CD4-positive, CD25-positive, alpha-beta regulatory T cell (primary cell): ENCODE measurements at regions not wholly inside any gene's neighbourhood (a gene's known extent, or its start where the extent isn't known, plus 50 kb on each side); places are given as distances from the start of the nearest gene placed in this dataset.

Experiments
- ATAC-seq, 2 donors: fragments of 150-1000 bp; cut with Tn5 transposase; one replicate each; pipeline ENCODE4 v1.10.0; 2021; ENCODE audit warnings: low read depth in 2 of 2, moderate number of reproducible peaks in 2 of 2, moderate library complexity in 1 of 2
- DNase-seq, 3 donors: peaks; one replicate each; pipeline versions ENCODE4 v3.0.0 to v3.0.0-alpha.2; 2012 to 2022; ENCODE audit warnings: mixed read lengths in 1 of 3
- H3K27ac ChIP-seq: one replicate; pipeline ENCODE4 v1.7.0; 2013; ENCODE audit warnings: mild to moderate bottlenecking, low read length; ENCODE audit not compliant: insufficient read depth, poor library complexity, severe bottlenecking
- H3K27me3 ChIP-seq: one replicate; pipeline ENCODE4 v1.7.0; 2013; ENCODE audit warnings: low read length; ENCODE audit not compliant: control insufficient read depth, insufficient read depth
- H3K36me3 ChIP-seq: one replicate; pipeline ENCODE4 v1.7.0; 2013; ENCODE audit warnings: mild to moderate bottlenecking, low read length, moderate library complexity; ENCODE audit not compliant: control insufficient read depth, insufficient read depth
- H3K4me1 ChIP-seq: 2 replicates; pipeline ENCODE4 v1.7.0; 2013; ENCODE audit warnings: mild to moderate bottlenecking, low read length; ENCODE audit not compliant: insufficient read depth, control insufficient read depth, poor library complexity, severe bottlenecking
- H3K4me3 ChIP-seq: one replicate; pipeline ENCODE4 v1.7.0; 2013; ENCODE audit warnings: low read depth, mild to moderate bottlenecking, low read length, moderate library complexity
- H3K9me3 ChIP-seq, 2 experiments: 1 replicate in 1 of 2; 2 replicates in 1 of 2; pipeline ENCODE4 v1.7.0; 2013; ENCODE audit warnings: low read length in 2 of 2, mild to moderate bottlenecking in 1 of 2, moderate library complexity in 1 of 2; ENCODE audit not compliant: control insufficient read depth in 2 of 2
- H3K27ac Mint-ChIP-seq, 3 donors: one replicate each; pipeline ENCODE4 v1.8.0; 2020 to 2022; ENCODE audit warnings: mild to moderate bottlenecking in 3 of 3, mixed read lengths in 3 of 3, moderate library complexity in 2 of 3
- H3K27me3 Mint-ChIP-seq: one replicate; pipeline ENCODE4 v1.8.0; 2022; ENCODE audit warnings: mild to moderate bottlenecking, mixed read lengths
- H3K36me3 Mint-ChIP-seq: one replicate; pipeline ENCODE4 v1.8.0; 2020; ENCODE audit warnings: mixed read lengths
- H3K4me1 Mint-ChIP-seq, 4 donors: one replicate each; pipeline ENCODE4 v1.8.0; 2020 to 2022; ENCODE audit warnings: mixed read lengths in 4 of 4, mild to moderate bottlenecking in 1 of 4
- H3K4me3 Mint-ChIP-seq, 4 donors: one replicate each; pipeline ENCODE4 v1.8.0; 2020 to 2022; ENCODE audit warnings: mild to moderate bottlenecking in 4 of 4, mixed read lengths in 4 of 4, moderate library complexity in 3 of 4
- H3K9me3 Mint-ChIP-seq, 7 donors: one replicate each; pipeline ENCODE4 v1.8.0; 2020 to 2022; ENCODE audit warnings: mixed read lengths in 7 of 7, mild to moderate bottlenecking in 3 of 7, moderate library complexity in 2 of 7

DNA sequence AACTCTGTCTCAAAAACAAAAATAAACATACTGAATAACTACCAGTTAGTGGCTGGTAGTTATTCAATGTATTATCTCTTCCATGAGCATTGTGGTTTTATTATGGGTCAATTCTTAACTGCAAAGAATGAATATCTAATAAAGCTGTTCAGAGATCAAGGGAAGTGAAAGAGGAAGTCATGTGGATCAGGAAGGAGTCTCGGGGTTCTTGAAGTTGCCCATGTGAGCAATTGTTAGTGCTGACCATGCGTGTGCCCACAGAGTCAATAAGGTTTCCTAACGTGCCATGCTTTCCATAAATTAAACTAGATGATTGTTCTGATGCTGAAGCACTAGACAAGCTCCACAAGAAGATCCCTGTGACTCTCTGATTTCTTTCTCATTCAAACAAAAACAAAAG lies 136.5 kb upstream of the CPSF6 start:
- Mint-ChIP-seq H3K4me3 (no peak overlapping the region), H3K27me3 (peaks cover 4% of the 10 kb centered on the region), H3K27ac (peak overlapping the region in 1 of 3 donors; percentile 49), H3K9me3 (peaks cover 0 to 3% (median 0%) of the 10 kb centered on the region in 7 donors), H3K36me3 (no peaks in the 10 kb centered on the region), H3K4me1 (peaks cover 0 to 3% (median 1%) of the 10 kb centered on the region in 4 donors)
- Histone ChIP-seq H3K36me3 (no peaks in the 10 kb centered on the region), H3K4me1 (no peaks in the 10 kb centered on the region), H3K27ac (no peak overlapping the region), H3K27me3 (peaks cover 3% of the 10 kb centered on the region), H3K4me3 (no peak overlapping the region), H3K9me3 (no peaks in the 10 kb centered on the region)
- ATAC-seq (no peak), DNase-seq (no peak)

DNA sequence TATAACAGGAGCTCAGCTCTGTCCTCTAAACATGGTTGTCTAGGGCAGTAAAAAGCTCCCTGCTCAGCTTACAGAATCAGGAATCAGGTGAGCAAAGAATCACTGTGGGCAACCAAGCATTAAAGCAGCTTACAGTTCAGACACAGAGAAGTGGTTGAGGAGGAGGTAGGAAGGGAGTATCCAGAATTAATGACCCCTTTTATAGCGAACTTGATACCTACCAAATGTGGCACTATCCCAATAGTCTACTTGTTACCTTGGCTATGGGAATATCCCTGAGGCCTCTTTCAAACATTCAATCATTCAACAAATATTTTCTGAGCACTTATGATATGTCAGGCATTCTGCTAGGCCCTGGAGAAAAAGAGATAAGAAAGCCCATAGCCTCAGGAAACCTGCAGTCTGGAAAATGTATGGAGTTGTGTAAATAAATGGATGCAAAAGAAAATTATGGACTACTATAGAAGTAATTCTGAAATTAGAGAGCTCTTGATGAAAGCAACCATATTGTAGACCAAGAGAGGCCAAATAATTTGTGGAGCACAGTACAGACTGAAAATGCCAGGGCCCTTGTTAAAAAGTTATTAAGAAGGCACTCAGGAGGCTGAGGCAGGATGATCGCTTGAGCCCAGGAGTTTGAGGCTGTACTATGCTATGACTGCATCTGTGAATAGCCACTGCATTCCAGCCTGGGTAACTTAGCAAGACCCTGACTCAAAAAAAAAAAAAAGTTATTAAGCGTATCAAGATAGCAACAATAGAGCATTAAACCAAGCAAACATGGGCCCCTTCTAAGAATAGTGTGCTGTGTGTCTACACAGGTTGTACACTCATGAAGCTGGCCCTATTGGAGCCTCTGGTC lies 134.0 kb upstream of the CPSF6 start:
- peaks cover 0 to 3% (median 1%) of the 10 kb centered on the region in 4 donors for H3K4me1 Mint-ChIP-seq
- H3K27ac Mint-ChIP-seq = peak overlapping the region in 1 of 3 donors; percentile 76
- no peak overlapping the region for H3K4me3 ChIP-seq
- ATAC-seq (no peak), DNase-seq (no peak)
- H3K36me3 ChIP-seq = no peaks in the 10 kb centered on the region
- peaks cover 0 to 3% (median 0%) of the 10 kb centered on the region in 7 donors for H3K9me3 Mint-ChIP-seq
- H3K27me3 Mint-ChIP-seq = peaks cover 4% of the 10 kb centered on the region
- no peak overlapping the region for H3K4me3 Mint-ChIP-seq
- H3K27me3 ChIP-seq = no peaks in the 10 kb centered on the region
- H3K27ac ChIP-seq = no peak overlapping the region
- no peaks in the 10 kb centered on the region for H3K4me1 ChIP-seq
- H3K9me3 ChIP-seq = no peaks in the 10 kb centered on the region
- H3K36me3 Mint-ChIP-seq = no peaks in the 10 kb centered on the region

DNA sequence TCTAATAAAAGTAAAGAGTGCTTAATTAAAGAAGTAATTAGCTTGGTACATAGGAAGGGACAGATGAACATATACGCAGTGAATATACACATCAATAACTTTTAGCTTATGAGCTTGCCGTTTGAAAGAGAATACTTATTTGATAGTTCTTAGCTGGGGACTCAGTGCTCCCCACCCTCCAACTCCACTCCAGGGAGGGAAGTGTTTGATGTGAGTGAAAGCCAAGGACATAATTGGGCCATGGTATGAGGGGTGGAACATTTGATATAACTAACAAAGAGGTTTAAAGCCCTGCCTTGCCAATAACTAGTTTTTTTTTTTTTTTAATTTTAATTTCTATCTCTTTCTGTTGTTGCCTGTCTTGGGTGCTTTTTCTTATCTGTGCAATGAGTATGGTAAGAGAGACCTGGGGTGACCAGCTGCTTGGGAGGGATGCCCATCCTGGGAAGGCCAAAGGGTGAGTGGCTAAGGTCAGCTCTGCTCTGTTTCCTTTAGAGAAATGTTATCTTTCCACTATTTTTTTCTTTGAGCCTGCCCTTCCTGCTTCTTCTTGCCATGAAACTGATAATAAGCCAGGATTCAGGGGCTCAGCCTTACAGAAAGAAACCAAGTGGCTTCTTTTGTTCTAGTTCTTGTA lies 132.8 kb upstream of the CPSF6 start:
- H3K4me1 ChIP-seq = no peaks in the 10 kb centered on the region
- no peak overlapping the region for H3K4me3 ChIP-seq
- Mint-ChIP-seq H3K4me3 (no peak overlapping the region), H3K36me3 (no peaks in the 10 kb centered on the region), H3K27ac (no peak overlapping the region), H3K9me3 (peaks cover 0 to 3% (median 0%) of the 10 kb centered on the region in 7 donors), H3K4me1 (peaks cover 0 to 3% (median 1%) of the 10 kb centered on the region in 4 donors), H3K27me3 (peaks cover 4% of the 10 kb centered on the region)
- ATAC-seq (no peak), DNase-seq (no peak)
- no peaks in the 10 kb centered on the region for H3K36me3 ChIP-seq
- no peaks in the 10 kb centered on the region for H3K9me3 ChIP-seq
- H3K27ac ChIP-seq = no peak overlapping the region
- H3K27me3 ChIP-seq = no peaks in the 10 kb centered on the region

DNA sequence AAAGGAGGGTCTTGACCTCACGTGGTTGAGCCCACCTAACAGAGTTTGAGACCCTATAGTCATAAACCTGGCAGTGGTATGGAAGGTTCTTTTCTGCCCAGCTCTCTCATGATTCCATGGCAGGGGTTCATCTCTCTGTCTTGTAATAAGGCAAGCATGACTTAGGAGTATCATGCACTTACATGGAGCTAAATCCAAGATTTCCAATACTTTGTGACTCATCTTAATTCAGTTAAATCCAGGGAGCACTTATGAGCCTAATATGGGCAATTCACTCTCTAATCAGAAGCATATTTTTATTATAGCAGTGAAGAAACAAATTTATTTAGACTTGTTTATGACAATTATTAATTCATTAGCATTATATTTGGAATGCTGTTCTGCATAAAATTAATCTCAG lies 131.8 kb upstream of the CPSF6 start:
- H3K36me3 Mint-ChIP-seq = no peaks in the 10 kb centered on the region
- ATAC-seq (no peak), DNase-seq (no peak)
- no peaks in the 10 kb centered on the region for H3K9me3 ChIP-seq
- no peak overlapping the region for H3K27ac ChIP-seq
- peaks cover 4% of the 10 kb centered on the region for H3K27me3 Mint-ChIP-seq
- H3K9me3 Mint-ChIP-seq = peaks cover 0 to 3% (median 0%) of the 10 kb centered on the region in 7 donors
- no peak overlapping the region for H3K4me3 ChIP-seq
- H3K4me1 Mint-ChIP-seq = peaks cover 0 to 3% (median 1%) of the 10 kb centered on the region in 4 donors
- H3K27ac Mint-ChIP-seq = no peak overlapping the region
- H3K4me1 ChIP-seq = no peaks in the 10 kb centered on the region
- no peaks in the 10 kb centered on the region for H3K27me3 ChIP-seq
- no peak overlapping the region for H3K4me3 Mint-ChIP-seq
- no peaks in the 10 kb centered on the region for H3K36me3 ChIP-seq

DNA sequence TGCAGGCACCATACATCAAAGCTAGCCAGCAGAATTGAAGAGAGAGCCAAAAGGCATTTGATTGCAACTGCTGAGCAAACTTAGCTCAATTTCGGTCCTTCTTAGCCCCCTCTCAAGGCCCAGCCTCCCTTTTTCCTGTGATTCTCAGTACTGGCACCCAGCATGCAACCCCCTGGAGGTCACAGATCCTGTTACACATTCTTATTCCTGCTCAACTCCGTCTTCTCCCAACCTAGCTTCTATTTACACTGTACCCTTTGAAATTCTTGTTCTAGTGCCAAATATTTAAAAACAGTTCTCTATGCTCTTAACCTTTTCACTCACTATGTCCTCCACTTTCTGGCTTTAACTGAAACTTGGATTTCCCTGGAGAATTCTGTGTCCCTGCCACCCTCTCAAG lies 131.3 kb upstream of the CPSF6 start:
- H3K27me3 Mint-ChIP-seq = peaks cover 4% of the 10 kb centered on the region
- no peak for DNase-seq
- H3K4me3 Mint-ChIP-seq = no peak overlapping the region
- no peaks in the 10 kb centered on the region for H3K36me3 Mint-ChIP-seq
- peaks cover 0 to 3% (median 0%) of the 10 kb centered on the region in 7 donors for H3K9me3 Mint-ChIP-seq
- Histone ChIP-seq H3K4me3 (no peak overlapping the region), H3K27me3 (no peaks in the 10 kb centered on the region), H3K27ac (no peak overlapping the region), H3K36me3 (no peaks in the 10 kb centered on the region), H3K4me1 (no peaks in the 10 kb centered on the region), H3K9me3 (no peaks in the 10 kb centered on the region)
- no peak for ATAC-seq
- no peaks in the 10 kb centered on the region for H3K4me1 Mint-ChIP-seq
- no peak overlapping the region for H3K27ac Mint-ChIP-seq

DNA sequence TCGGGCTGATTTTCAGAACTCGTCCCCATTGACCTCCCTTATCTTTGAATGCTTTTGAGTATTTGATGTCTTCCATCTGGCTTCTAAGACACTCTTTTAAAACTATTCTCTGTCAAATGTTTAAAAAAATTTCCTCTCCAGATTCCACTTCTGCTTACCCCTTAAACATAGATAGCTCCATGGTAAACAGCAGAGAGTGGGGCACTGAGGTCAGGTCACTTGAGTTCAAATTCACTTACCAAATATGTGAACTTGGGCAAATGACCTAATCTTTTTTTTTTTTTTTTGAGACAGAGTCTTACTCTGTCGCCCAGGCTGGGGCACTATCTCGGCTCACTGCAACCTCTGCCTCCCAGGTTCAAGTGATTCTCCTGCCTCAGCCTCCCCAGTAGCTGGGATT lies 126.8 kb upstream of the CPSF6 start:
- Mint-ChIP-seq H3K36me3 (no peaks in the 10 kb centered on the region), H3K4me1 (no peaks in the 10 kb centered on the region), H3K9me3 (peaks cover 0 to 3% (median 0%) of the 10 kb centered on the region in 7 donors), H3K4me3 (no peak overlapping the region), H3K27ac (no peak overlapping the region), H3K27me3 (peaks cover 13% of the 10 kb centered on the region)
- Histone ChIP-seq H3K27me3 (no peaks in the 10 kb centered on the region), H3K4me3 (no peak overlapping the region), H3K4me1 (no peaks in the 10 kb centered on the region), H3K36me3 (no peaks in the 10 kb centered on the region), H3K9me3 (no peaks in the 10 kb centered on the region), H3K27ac (no peak overlapping the region)
- no peak for ATAC-seq
- no peak for DNase-seq

DNA sequence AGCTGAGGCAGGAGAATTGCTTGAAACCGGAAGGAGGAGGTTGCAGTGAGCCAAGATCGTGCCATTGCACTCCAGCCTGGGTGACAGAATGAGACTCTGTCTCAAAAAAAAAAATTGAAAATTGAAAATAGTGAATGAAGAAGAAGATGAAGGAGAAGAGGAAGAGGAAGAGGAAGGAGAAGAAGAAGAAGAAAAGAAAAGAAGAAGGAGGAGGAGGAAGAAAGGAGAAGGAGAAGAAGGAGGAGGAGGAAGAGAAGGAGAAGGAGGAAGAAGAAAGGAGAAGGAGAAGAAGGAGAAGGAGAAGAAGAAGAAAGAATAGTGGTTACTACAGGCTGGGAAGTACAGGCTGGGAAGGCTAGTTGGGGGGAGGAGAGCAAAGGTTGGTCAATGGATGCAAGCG lies 124.3 kb upstream of the CPSF6 start:
- Mint-ChIP-seq H3K4me3 (no peak overlapping the region), H3K9me3 (peaks cover 0 to 1% (median 0%) of the 10 kb centered on the region in 7 donors), H3K27me3 (peaks cover 8% of the 10 kb centered on the region), H3K4me1 (no peaks in the 10 kb centered on the region), H3K36me3 (no peaks in the 10 kb centered on the region), H3K27ac (no peak overlapping the region)
- H3K36me3 ChIP-seq = no peaks in the 10 kb centered on the region
- no peaks in the 10 kb centered on the region for H3K9me3 ChIP-seq
- H3K27me3 ChIP-seq = no peaks in the 10 kb centered on the region
- DNase-seq = no peak
- H3K4me1 ChIP-seq = no peaks in the 10 kb centered on the region
- no peak for ATAC-seq
- no peak overlapping the region for H3K27ac ChIP-seq
- no peak overlapping the region for H3K4me3 ChIP-seq
